ENCODE measurements at regions not wholly inside any gene's neighbourhood (a gene's known extent, or its start where the extent isn't known, plus 50 kb on each side); places are given as distances from the start of the nearest gene placed in this dataset.

DNA sequence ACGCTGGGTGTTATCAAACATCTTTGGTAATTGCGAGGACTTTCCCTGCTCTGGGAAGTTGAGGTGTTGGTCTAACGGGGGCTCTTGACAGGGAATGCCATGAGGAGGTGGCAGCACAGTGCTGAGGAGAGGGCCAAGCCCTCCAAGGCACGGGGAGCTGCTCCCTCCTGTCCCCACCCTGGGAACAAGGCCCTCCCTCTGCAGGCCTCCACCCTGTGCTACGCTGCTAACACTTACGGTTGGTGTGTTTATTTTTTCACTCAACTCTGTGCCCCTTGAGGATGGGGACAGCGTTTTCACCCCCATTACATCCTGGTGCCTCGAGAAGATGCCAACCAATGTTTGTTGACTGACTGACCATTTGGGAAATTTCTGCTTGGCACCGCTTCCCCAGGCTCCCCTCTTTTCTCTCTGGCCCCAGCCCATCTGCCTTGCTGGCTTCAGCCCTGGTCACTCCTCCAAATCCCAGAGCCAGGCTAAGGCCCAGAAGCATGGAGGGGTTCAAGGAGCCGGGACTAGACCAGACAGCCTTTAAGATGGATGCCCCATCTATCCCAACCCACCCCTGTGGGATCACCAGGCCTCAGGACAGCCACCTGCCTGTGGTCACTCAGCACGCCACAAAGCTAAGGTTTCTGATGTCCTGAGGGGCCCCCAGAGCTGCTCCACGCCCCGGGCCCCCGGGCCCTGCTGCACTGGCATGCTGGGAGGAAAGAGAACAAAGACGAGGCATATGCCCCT is 125.7 kb downstream of the BARX1 start:
- H3K4me1 ChIP-seq (replicated peaks in 1 of 2; ENCODE audit: control insufficient read depth in 2 of 2, insufficient read depth in 2 of 2, low read length in 2 of 2), result peaks cover 0 to 20% of the 10 kb centered on the region in 2 experiments; a peak in 2 of 5 replicates
- 0 out of 2 replicates have a peak, but pooled peaks cover 1% of the 10 kb centered on the region for H3K9me3 ChIP-seq (replicated peaks; ENCODE audit: control insufficient read depth, insufficient read depth, low read depth, low read length)
- in situ Hi-C loops (cut with MboI), result no loop called here
- no peaks in the 10 kb centered on the region for H3K9me1 ChIP-seq (ENCODE audit: control insufficient read depth, insufficient read depth, low read length)
- ChIA-PET POLR2A (no interaction called here), CTCF (ENCODE audit: low intra/inter-chr PET ratio) (no interaction called here)
- FAIRE-seq, result no peak
- H3K27me3 ChIP-seq (ENCODE audit: control insufficient read depth in 2 of 2, insufficient read depth in 2 of 2, low read length in 2 of 2), result peaks cover 0 to 12% of the 10 kb centered on the region in 2 experiments; a peak in 2 of 5 replicates
- H2AFZ ChIP-seq (ENCODE audit: low read depth, low read length), result no peak overlapping the region
- H3K4me3 ChIP-seq, result no peak overlapping the region
- no peak overlapping the region for H3K27ac ChIP-seq (ENCODE audit: extremely low read depth, low read depth, low read length)
- H3K36me3 ChIP-seq (ENCODE audit: control insufficient read depth, insufficient read depth, low read length), result no peaks in the 10 kb centered on the region
- intact Hi-C loops (cut with micrococcal nuclease), result loop anchor here (5.0 to 10.0 kb wide), 2 partner anchors 133 to 145 kb away; no protein-coding TSS in a partner anchor
- no peak overlapping the region for H3K4me2 ChIP-seq (ENCODE audit: insufficient read depth, low read length)
- H4K20me1 ChIP-seq (replicated peaks; ENCODE audit: control insufficient read depth, insufficient read depth, low read length), result no peaks in the 10 kb centered on the region
- no peak overlapping the region; a peak in 1 of 4 replicates for H3K9ac ChIP-seq (ENCODE audit: insufficient read depth in 1 of 2, low read depth in 2 of 2, low read length in 2 of 2)
- no peak for ATAC-seq
- DNase-seq (ENCODE audit: extremely low read depth in 1 of 4, low spot score in 3 of 4), result no peak
- no peaks in the 10 kb centered on the region for H3K79me2 ChIP-seq (ENCODE audit: control insufficient read depth, insufficient read depth, low read length)
- no TSS peak for BruUV-seq (replicated peaks)
- 13% methylated on average over 13 of the region's 15 CpGs for WGBS (ENCODE audit: insufficient coverage, low coverage, missing lambda C conversion rate)
- no peak for TF ChIP-seq POLR3G (IDR thresholded peaks at IDR 0.05; ENCODE audit: extremely low read depth, insufficient read length, insufficient replicate concordance)
- no peak for TF ChIP-seq HNRNPL (IDR thresholded peaks at IDR 0.05; ENCODE audit: low read depth, low read length)
- no peak for TF ChIP-seq ZFP1 (CRISPR knock-in tag; IDR thresholded peaks at IDR 0.05)
- TF ChIP-seq NR2C1 (IDR thresholded peaks at IDR 0.05), result no peak
- TF ChIP-seq NR2C1 (tag; IDR thresholded peaks at IDR 0.05), result no peak
- no peak for TF ChIP-seq BDP1 (IDR thresholded peaks at IDR 0.05; ENCODE audit: insufficient read depth, insufficient read length)
- TF ChIP-seq, protein P1, sequence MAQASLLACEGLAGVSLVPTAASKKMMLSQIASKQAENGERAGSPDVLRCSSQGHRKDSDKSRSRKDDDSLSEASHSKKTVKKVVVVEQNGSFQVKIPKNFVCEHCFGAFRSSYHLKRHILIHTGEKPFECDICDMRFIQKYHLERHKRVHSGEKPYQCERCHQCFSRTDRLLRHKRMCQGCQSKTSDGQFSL (CRISPR knock-in tag; IDR thresholded peaks at IDR 0.05), result no peak
- TF ChIP-seq, protein P1 (tag; IDR thresholded peaks at IDR 0.05), result no peak
- TF ChIP-seq ZHX1 (conservative IDR thresholded peaks at IDR 0.05; ENCODE audit: low read length), result no peak
- no peak for TF ChIP-seq PURB (CRISPR knock-in tag; IDR thresholded peaks at IDR 0.05; ENCODE audit: low read depth)
- TF ChIP-seq CTCFL (IDR thresholded peaks at IDR 0.05; ENCODE audit: borderline replicate concordance, insufficient read depth, low read depth, low read length, poor library complexity, severe bottlenecking), result no peak
- TF ChIP-seq, protein P2, sequence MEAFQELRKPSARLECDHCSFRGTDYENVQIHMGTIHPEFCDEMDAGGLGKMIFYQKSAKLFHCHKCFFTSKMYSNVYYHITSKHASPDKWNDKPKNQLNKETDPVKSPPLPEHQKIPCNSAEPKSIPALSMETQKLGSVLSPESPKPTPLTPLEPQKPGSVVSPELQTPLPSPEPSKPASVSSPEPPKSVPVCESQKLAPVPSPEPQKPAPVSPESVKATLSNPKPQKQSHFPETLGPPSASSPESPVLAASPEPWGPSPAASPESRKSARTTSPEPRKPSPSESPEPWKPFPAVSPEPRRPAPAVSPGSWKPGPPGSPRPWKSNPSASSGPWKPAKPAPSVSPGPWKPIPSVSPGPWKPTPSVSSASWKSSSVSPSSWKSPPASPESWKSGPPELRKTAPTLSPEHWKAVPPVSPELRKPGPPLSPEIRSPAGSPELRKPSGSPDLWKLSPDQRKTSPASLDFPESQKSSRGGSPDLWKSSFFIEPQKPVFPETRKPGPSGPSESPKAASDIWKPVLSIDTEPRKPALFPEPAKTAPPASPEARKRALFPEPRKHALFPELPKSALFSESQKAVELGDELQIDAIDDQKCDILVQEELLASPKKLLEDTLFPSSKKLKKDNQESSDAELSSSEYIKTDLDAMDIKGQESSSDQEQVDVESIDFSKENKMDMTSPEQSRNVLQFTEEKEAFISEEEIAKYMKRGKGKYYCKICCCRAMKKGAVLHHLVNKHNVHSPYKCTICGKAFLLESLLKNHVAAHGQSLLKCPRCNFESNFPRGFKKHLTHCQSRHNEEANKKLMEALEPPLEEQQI (IDR thresholded peaks at IDR 0.05), result no peak
- TF ChIP-seq ZC3H4 (CRISPR knock-in tag; IDR thresholded peaks at IDR 0.05; ENCODE audit: borderline replicate concordance), result no peak
- no peak for TF ChIP-seq HOXB6 (CRISPR knock-in tag; IDR thresholded peaks at IDR 0.05; ENCODE audit: borderline replicate concordance)
